GM12878 (cell line): ENCODE measurements at regions not wholly inside any gene's neighbourhood (a gene's known extent, or its start where the extent isn't known, plus 50 kb on each side); places are given as distances from the start of the nearest gene placed in this dataset.

ENCODE experiments used
- CBX5 ChIP-seq: sonication (generic); IDR thresholded peaks from 2 replicates; pipeline ENCODE4 v1.6.1; 2016; ENCODE audit warnings: low read depth, moderate library complexity, mild to moderate bottlenecking, inconsistent platforms
- CHD1 ChIP-seq: IDR thresholded peaks from 2 replicates; pipeline ENCODE4 v1.6.1; 2012; ENCODE audit warnings: low read depth, low read length, improper control_type of control experiment
- EP300 ChIP-seq, 2 experiments: fragments of 150-350 bp in 1 of 2; IDR thresholded peaks; 2 replicates each; pipeline ENCODE4 v1.6.1; 2011 to 2012; ENCODE audit warnings: low read depth in 2 of 2, low read length in 2 of 2, borderline replicate concordance in 1 of 2, improper control_type of control experiment in 1 of 2, inconsistent platforms in 1 of 2; ENCODE audit not compliant: control insufficient read depth in 1 of 2
- FOXK2 ChIP-seq: fragments of 450-650 bp; IDR thresholded peaks from 2 replicates; pipeline ENCODE4 v1.6.1; 2017; ENCODE audit warnings: mild to moderate bottlenecking, moderate library complexity
- IKZF1 ChIP-seq: fragments of 450-650 bp; conservative IDR thresholded peaks from 2 replicates; pipeline ENCODE4 v1.6.1; 2017; ENCODE audit warnings: antibody characterized with exemption, mild to moderate bottlenecking
- JUND ChIP-seq: IDR thresholded peaks from 2 replicates; pipeline ENCODE4 v1.6.1; 2012; ENCODE audit warnings: low read depth, mild to moderate bottlenecking, low read length, improper control_type of control experiment, moderate library complexity
- MAX ChIP-seq: IDR thresholded peaks from 2 replicates; pipeline ENCODE4 v1.6.1; 2012; ENCODE audit warnings: low read depth, low read length, improper control_type of control experiment
- POLR2AphosphoS5 ChIP-seq: IDR thresholded peaks from 2 replicates; pipeline ENCODE4 v1.6.1; 2011; ENCODE audit warnings: mild to moderate bottlenecking, low read length, inconsistent platforms
- RCOR1 ChIP-seq: conservative IDR thresholded peaks from 2 replicates; pipeline ENCODE4 v1.6.1; 2012; ENCODE audit warnings: low read depth, low read length, improper control_type of control experiment
- RFX5 ChIP-seq: IDR thresholded peaks from 2 replicates; pipeline ENCODE4 v1.6.1; 2011; ENCODE audit warnings: low read depth, low read length, improper control_type of control experiment
- SP1 ChIP-seq: IDR thresholded peaks from one replicate; pipeline ENCODE4 v1.6.1; 2011; ENCODE audit warnings: low read depth, low read length
- SUPT20H ChIP-seq: IDR thresholded peaks from 2 replicates; pipeline ENCODE4 v1.6.1; 2011; ENCODE audit warnings: low read depth, mild to moderate bottlenecking, low read length, moderate library complexity, borderline replicate concordance; ENCODE audit not compliant: control insufficient read depth
- TCF3 ChIP-seq: IDR thresholded peaks from 2 replicates; pipeline ENCODE4 v1.6.1; 2012; ENCODE audit warnings: low read depth, mild to moderate bottlenecking, low read length, borderline replicate concordance; ENCODE audit not compliant: insufficient read depth
- TF ChIP-seq, protein P1 (sequence below), 3 experiments: IDR thresholded peaks in 2 of 3; conservative IDR thresholded peaks in 1 of 3; 2 replicates each; pipeline ENCODE4 v1.5.1; 2011; ENCODE audit warnings: low read depth in 3 of 3, low read length in 3 of 3, mild to moderate bottlenecking in 3 of 3, control low read depth in 2 of 3, moderate library complexity in 2 of 3, inconsistent platforms in 1 of 3, mixed read lengths in 1 of 3; ENCODE audit not compliant: control insufficient read depth in 2 of 3, insufficient read depth in 1 of 3; ENCODE audit errors: extremely low read depth in 1 of 3

GRCh38 chr14:23866269-23866668 is 87.3 kb upstream of the DHRS4 start:
- TF ChIP-seq MAX (no peak), EP300 (IDR thresholded peaks at IDR 0.05; ENCODE audit: borderline replicate concordance in 1 of 2, control insufficient read depth in 1 of 2, low read depth in 2 of 2, low read length in 2 of 2) (no peak), TCF3 (no peak), POLR2AphosphoS5 (no peak), CHD1 (no peak), RCOR1 (no peak), RFX5 (no peak), SP1 (no peak), CBX5 (no peak), JUND (no peak), IKZF1 (no peak), SUPT20H (no peak), FOXK2 (no peak)
- TF ChIP-seq, protein P1, sequence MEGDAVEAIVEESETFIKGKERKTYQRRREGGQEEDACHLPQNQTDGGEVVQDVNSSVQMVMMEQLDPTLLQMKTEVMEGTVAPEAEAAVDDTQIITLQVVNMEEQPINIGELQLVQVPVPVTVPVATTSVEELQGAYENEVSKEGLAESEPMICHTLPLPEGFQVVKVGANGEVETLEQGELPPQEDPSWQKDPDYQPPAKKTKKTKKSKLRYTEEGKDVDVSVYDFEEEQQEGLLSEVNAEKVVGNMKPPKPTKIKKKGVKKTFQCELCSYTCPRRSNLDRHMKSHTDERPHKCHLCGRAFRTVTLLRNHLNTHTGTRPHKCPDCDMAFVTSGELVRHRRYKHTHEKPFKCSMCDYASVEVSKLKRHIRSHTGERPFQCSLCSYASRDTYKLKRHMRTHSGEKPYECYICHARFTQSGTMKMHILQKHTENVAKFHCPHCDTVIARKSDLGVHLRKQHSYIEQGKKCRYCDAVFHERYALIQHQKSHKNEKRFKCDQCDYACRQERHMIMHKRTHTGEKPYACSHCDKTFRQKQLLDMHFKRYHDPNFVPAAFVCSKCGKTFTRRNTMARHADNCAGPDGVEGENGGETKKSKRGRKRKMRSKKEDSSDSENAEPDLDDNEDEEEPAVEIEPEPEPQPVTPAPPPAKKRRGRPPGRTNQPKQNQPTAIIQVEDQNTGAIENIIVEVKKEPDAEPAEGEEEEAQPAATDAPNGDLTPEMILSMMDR (IDR thresholded peaks at IDR 0.05 in 2 of 3, conservative IDR thresholded peaks at IDR 0.05 in 1 of 3; ENCODE audit: control insufficient read depth in 2 of 3, extremely low read depth in 1 of 3, insufficient read depth in 1 of 3, low read depth in 3 of 3, low read length in 3 of 3) = no peak
